ENCODE measurements at regions not wholly inside any gene's neighbourhood (a gene's known extent, or its start where the extent isn't known, plus 50 kb on each side); places are given as distances from the start of the nearest gene placed in this dataset.

GRCh38 chr1:228940926-228941325, 205.6 kb downstream of the RHOU start:
- H3K36me3 ChIP-seq: no peaks in the 10 kb centered on the region
- intact Hi-C loops (cut with DNase I): no loop called here
- no peak for DNase-seq (ENCODE audit: low spot score)
- H3K4me3 ChIP-seq: no peak overlapping the region
- H3K4me1 ChIP-seq (replicated peaks): no peaks in the 10 kb centered on the region
- H3K9me3 ChIP-seq: no peaks in the 10 kb centered on the region
- no peaks in the 10 kb centered on the region for H3K27me3 ChIP-seq (replicated peaks; ENCODE audit: insufficient read depth)
- 82% methylated on average over 6 of the region's 6 CpGs for WGBS
- H3K27ac ChIP-seq: no peak overlapping the region
- TF ChIP-seq POLR2A (IDR thresholded peaks at IDR 0.05): no peak

- Histone ChIP-seq H3K27me3 (replicated peaks; ENCODE audit: insufficient read depth) (no peaks in the 10 kb centered on the region), H3K36me3 (no peaks in the 10 kb centered on the region), H3K4me3 (no peak overlapping the region), H3K4me1 (replicated peaks) (no peaks in the 10 kb centered on the region), H3K9me3 (no peaks in the 10 kb centered on the region), H3K27ac (no peak overlapping the region)
- TF ChIP-seq POLR2A (IDR thresholded peaks at IDR 0.05) (no peak), CTCF (IDR thresholded peaks at IDR 0.05) (no peak), POLR2AphosphoS5 (IDR thresholded peaks at IDR 0.05) (no peak)
- intact Hi-C loops (cut with DNase I): no loop called here
- WGBS: 90% methylated on average over 1 of the region's 1 CpG
- no peak for DNase-seq (ENCODE audit: low spot score)
These were observed 206.4 kb downstream of the RHOU start for GRCh38 chr1:228941666-228942065.

GRCh38 chr1:228943436-228943835, 208.2 kb downstream of the RHOU start:
- Histone ChIP-seq H3K9me3 (no peaks in the 10 kb centered on the region), H3K4me3 (no peak overlapping the region), H3K36me3 (no peaks in the 10 kb centered on the region), H3K27me3 (replicated peaks; ENCODE audit: insufficient read depth) (no peaks in the 10 kb centered on the region), H3K27ac (no peak overlapping the region), H3K4me1 (replicated peaks) (no peaks in the 10 kb centered on the region)
- TF ChIP-seq CTCF (IDR thresholded peaks at IDR 0.05): no peak
- TF ChIP-seq POLR2AphosphoS5 (IDR thresholded peaks at IDR 0.05): no peak
- no peak for TF ChIP-seq POLR2A (IDR thresholded peaks at IDR 0.05)
- DNase-seq (ENCODE audit: low spot score): no peak
- intact Hi-C loops (cut with DNase I): no loop called here
- WGBS: 85% methylated on average over 4 of the region's 4 CpGs

GRCh38 chr1:228944296-228944695, 209.0 kb downstream of the RHOU start:
- DNase-seq (ENCODE audit: low spot score): no peak
- H3K27ac ChIP-seq: no peak overlapping the region
- no peaks in the 10 kb centered on the region for H3K27me3 ChIP-seq (replicated peaks; ENCODE audit: insufficient read depth)
- no peaks in the 10 kb centered on the region for H3K36me3 ChIP-seq
- WGBS: 80% methylated on average over 2 of the region's 2 CpGs
- H3K4me3 ChIP-seq: no peak overlapping the region
- no peaks in the 10 kb centered on the region for H3K9me3 ChIP-seq
- no peaks in the 10 kb centered on the region for H3K4me1 ChIP-seq (replicated peaks)
- TF ChIP-seq CTCF (IDR thresholded peaks at IDR 0.05) (no peak), POLR2A (IDR thresholded peaks at IDR 0.05) (no peak), POLR2AphosphoS5 (IDR thresholded peaks at IDR 0.05) (no peak)
- intact Hi-C loops (cut with DNase I): no loop called here

- Histone ChIP-seq H3K4me3 (no peak overlapping the region), H3K4me1 (replicated peaks) (no peaks in the 10 kb centered on the region), H3K27ac (no peak overlapping the region), H3K9me3 (no peaks in the 10 kb centered on the region), H3K27me3 (replicated peaks; ENCODE audit: insufficient read depth) (no peaks in the 10 kb centered on the region), H3K36me3 (no peaks in the 10 kb centered on the region)
- DNase-seq (ENCODE audit: low spot score): no peak
- TF ChIP-seq POLR2AphosphoS5 (IDR thresholded peaks at IDR 0.05) (no peak), CTCF (IDR thresholded peaks at IDR 0.05) (no peak), POLR2A (IDR thresholded peaks at IDR 0.05) (no peak)
- WGBS: 74% methylated on average over 5 of the region's 5 CpGs
- intact Hi-C loops (cut with DNase I): no loop called here
These were observed 209.7 kb downstream of the RHOU start for GRCh38 chr1:228944935-228945371.

All from prostate gland (tissue), 2 donors.